Spleen (tissue), 7 donors: ENCODE measurements at regions not wholly inside any gene's neighbourhood (a gene's known extent, or its start where the extent isn't known, plus 50 kb on each side); places are given as distances from the start of the nearest gene placed in this dataset.

Source experiments
- POLR2A ChIP-seq, 3 donors: fragments of 450-650 bp; IDR thresholded peaks; one replicate each; pipeline ENCODE4 v1.5.1; 2017; ENCODE audit warnings: antibody characterized with exemption in 3 of 3, mild to moderate bottlenecking in 1 of 3
- POLR2AphosphoS5 ChIP-seq, 3 donors: sonication (generic); formaldehyde crosslinking; IDR thresholded peaks; one replicate each; pipeline ENCODE4 v1.5.1; 2017; ENCODE audit warnings: antibody characterized with exemption in 3 of 3
- TF ChIP-seq, protein P1 (sequence below), 11 experiments: fragments of 200-600 bp in 7 of 11; fragments of 450-650 bp in 4 of 11; sonication (generic) in 4 of 11; IDR thresholded peaks in 8 of 11; conservative IDR thresholded peaks in 3 of 11; 1 replicate in 7 of 11; 2 replicates in 4 of 11; pipeline versions ENCODE4 v1.4.0 to v1.8.0; 2016 to 2021; ENCODE audit warnings: antibody characterized with exemption in 11 of 11, inconsistent platforms in 4 of 11, mild to moderate bottlenecking in 1 of 11
- donor health status: DM: no; HTN: no; CAD: no; lungs with moderate emphysema.
- donor health status: DM: no; HTN: no; CAD: no.
- donor health status: DM: no; HTN: no; CAD: no.

DNA sequence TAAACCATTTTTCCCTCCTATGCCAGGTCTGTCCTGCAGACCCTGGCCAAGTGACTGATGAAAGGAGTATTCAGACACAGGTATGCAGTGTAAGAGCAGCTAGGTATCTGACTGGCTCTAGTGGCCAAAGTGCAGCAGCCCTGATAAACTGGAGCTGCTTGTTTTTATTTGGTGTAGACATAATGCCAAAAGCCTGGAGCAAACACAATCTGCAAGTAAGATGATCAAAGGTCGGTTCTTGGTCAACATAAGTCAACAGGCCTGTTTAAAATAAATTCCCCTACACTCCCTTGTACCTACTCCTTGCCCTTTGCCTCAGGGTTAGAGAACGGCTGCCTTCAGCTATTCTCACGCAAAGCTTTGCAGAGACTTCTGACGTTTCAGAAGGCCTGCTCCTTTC lies 1003.1 kb downstream of the ZPLD1 start:
- TF ChIP-seq POLR2AphosphoS5 (IDR thresholded peaks at IDR 0.05) (no peak), POLR2A (IDR thresholded peaks at IDR 0.05) (no peak)
- TF ChIP-seq, protein P1, sequence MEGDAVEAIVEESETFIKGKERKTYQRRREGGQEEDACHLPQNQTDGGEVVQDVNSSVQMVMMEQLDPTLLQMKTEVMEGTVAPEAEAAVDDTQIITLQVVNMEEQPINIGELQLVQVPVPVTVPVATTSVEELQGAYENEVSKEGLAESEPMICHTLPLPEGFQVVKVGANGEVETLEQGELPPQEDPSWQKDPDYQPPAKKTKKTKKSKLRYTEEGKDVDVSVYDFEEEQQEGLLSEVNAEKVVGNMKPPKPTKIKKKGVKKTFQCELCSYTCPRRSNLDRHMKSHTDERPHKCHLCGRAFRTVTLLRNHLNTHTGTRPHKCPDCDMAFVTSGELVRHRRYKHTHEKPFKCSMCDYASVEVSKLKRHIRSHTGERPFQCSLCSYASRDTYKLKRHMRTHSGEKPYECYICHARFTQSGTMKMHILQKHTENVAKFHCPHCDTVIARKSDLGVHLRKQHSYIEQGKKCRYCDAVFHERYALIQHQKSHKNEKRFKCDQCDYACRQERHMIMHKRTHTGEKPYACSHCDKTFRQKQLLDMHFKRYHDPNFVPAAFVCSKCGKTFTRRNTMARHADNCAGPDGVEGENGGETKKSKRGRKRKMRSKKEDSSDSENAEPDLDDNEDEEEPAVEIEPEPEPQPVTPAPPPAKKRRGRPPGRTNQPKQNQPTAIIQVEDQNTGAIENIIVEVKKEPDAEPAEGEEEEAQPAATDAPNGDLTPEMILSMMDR (IDR thresholded peaks at IDR 0.05 in 8 of 11, conservative IDR thresholded peaks at IDR 0.05 in 3 of 11): no peak
